ENCODE measurements at regions not wholly inside any gene's neighbourhood (a gene's known extent, or its start where the extent isn't known, plus 50 kb on each side); places are given as distances from the start of the nearest gene placed in this dataset.

GRCh38 chr11:33411751-33412150 is 154.6 kb downstream of the HIPK3 start:
- WGBS, result 83% methylated on average over 4 of the region's 4 CpGs
- peaks cover 10% of the 10 kb centered on the region for H3K27me3 ChIP-seq
- no peaks in the 10 kb centered on the region for H3K36me3 ChIP-seq
- TF ChIP-seq, protein P1, sequence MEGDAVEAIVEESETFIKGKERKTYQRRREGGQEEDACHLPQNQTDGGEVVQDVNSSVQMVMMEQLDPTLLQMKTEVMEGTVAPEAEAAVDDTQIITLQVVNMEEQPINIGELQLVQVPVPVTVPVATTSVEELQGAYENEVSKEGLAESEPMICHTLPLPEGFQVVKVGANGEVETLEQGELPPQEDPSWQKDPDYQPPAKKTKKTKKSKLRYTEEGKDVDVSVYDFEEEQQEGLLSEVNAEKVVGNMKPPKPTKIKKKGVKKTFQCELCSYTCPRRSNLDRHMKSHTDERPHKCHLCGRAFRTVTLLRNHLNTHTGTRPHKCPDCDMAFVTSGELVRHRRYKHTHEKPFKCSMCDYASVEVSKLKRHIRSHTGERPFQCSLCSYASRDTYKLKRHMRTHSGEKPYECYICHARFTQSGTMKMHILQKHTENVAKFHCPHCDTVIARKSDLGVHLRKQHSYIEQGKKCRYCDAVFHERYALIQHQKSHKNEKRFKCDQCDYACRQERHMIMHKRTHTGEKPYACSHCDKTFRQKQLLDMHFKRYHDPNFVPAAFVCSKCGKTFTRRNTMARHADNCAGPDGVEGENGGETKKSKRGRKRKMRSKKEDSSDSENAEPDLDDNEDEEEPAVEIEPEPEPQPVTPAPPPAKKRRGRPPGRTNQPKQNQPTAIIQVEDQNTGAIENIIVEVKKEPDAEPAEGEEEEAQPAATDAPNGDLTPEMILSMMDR (IDR thresholded peaks at IDR 0.05), result no peak
- TF ChIP-seq EP300 (IDR thresholded peaks at IDR 0.05), result no peak
- no peak for TF ChIP-seq POLR2A (IDR thresholded peaks at IDR 0.05)
- no peak for TF ChIP-seq POLR2AphosphoS5 (IDR thresholded peaks at IDR 0.05)
- DNase-seq (ENCODE audit: low spot score in 2 of 2), result no peak
- no peak overlapping the region for H3K27ac ChIP-seq
- no peaks in the 10 kb centered on the region for H3K4me1 ChIP-seq
- H3K4me3 ChIP-seq, result no peak overlapping the region
- no peaks in the 10 kb centered on the region for H3K9me3 ChIP-seq

DNA sequence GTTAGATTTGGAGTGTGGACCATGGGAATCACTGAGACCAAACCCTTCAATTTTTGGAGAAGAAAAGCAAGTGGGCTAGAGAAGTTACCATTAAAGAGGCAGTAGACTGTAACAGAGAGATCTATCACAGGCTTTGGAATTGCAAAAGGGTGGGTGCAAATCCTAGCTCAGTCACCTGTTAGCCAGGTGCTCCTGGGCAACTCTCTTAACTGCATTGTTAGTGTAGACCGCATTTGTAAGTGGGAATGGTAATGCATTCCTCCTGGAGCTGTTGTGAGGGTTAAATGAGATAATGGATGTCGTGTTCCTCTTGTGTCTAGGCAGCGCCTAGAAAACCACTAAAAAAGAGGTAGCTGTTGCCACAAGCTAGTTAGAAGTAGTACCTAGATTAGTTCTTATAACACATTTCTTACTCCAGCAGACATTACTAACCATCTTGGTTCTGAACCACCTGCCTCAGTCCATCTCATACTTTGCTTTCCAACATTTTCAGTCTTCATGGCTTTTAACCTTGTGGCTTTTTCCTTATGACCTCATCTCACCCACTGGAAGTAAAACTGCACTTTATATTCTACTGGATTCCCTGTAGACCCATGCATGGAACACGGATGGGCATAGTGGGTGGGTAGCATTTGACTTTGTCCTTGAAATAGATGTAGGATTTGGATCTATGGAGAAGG is 153.0 kb downstream of the HIPK3 start:
- TF ChIP-seq, protein P1 (IDR thresholded peaks at IDR 0.05), result no peak
- no peak for TF ChIP-seq EP300 (IDR thresholded peaks at IDR 0.05)
- no peak for TF ChIP-seq POLR2A (IDR thresholded peaks at IDR 0.05)
- TF ChIP-seq POLR2AphosphoS5 (IDR thresholded peaks at IDR 0.05), result no peak
- Histone ChIP-seq H3K4me1 (no peaks in the 10 kb centered on the region), H3K27me3 (peaks cover 5% of the 10 kb centered on the region), H3K36me3 (no peaks in the 10 kb centered on the region), H3K4me3 (no peak overlapping the region), H3K27ac (no peak overlapping the region), H3K9me3 (no peaks in the 10 kb centered on the region)
- no peak for DNase-seq (ENCODE audit: low spot score in 2 of 2)
- 55% methylated on average over 4 of the region's 4 CpGs for WGBS

All from suprapubic skin (tissue), 4 donors.